ENCODE measurements at regions not wholly inside any gene's neighbourhood (a gene's known extent, or its start where the extent isn't known, plus 50 kb on each side); places are given as distances from the start of the nearest gene placed in this dataset.
"Not testable (repeated sequence)": the region's sequence is repeated elsewhere in the genome, so short reads cannot be mapped to it uniquely, and the experiment has no call there.

- no peak for DNase-seq (ENCODE audit: low spot score)
These were observed 132.7 kb upstream of the EYA4 start for GRCh38 chr6:133108419-133108818.

GRCh38 chr6:133114973-133115372 lies 126.2 kb upstream of the EYA4 start:
- DNase-seq (ENCODE audit: low spot score) = no peak

GRCh38 chr6:133115946-133116345 lies 125.2 kb upstream of the EYA4 start:
- DNase-seq (ENCODE audit: low spot score) = no peak

DNA sequence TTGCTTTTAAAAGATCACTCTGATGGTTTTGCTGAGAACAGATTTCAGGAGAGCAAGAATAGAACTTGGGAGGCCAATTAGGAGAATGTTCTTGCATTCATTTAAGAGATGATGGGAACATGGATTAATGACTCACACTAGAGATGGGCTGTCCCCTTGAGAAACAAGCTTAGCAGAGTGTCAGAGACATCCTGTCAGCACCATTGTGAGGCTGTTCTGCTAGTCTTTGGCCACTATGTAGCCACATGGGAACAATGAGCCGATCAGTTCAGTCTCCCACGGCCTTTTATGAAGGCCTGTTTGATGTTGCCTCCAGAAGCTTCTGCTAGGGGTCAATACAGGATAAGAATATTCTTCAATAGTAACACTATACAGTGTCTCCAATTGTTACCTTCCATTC lies 113.0 kb upstream of the EYA4 start:
- no peak for DNase-seq (ENCODE audit: low spot score)

DNA sequence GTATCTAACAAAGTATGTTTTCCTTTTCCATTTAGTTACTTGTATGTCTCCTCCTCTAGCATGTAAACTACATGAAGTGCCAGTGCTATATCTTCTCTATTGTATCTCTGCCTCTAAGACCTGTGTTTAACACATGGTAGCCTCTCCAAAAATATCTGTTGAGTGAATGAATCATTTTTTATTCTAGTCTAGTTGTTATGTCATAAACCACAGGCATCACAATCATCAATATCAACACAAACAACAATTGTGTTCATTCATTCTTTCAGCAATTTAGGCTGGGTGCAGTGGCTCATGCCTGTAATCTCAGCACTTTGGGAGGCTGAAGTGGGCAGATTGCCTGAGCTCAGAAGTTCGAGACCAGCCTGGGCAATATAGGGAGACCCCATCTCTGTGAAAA lies 111.6 kb upstream of the EYA4 start:
- DNase-seq (ENCODE audit: low spot score) = no peak

DNA sequence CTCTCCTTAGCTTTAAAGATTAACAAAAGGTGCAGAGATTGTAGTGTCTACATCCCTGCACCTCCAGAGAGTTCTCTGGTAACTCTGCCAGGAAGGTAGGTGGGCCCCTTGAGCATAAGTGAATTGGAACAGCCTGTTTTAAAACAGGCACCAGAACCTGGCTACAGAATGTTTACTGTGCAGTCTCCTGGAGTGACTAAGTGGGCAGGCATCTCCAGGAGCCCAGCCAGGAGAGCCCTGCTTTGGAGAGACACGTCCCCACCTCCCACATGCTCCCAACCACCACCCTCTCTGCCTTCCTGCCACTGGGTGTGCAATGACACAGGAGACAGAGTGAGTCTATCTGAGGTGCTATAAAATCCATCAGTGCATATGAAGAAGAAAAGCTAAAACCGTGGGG lies 110.3 kb upstream of the EYA4 start:
- DNase-seq (ENCODE audit: low spot score) = no peak

DNA sequence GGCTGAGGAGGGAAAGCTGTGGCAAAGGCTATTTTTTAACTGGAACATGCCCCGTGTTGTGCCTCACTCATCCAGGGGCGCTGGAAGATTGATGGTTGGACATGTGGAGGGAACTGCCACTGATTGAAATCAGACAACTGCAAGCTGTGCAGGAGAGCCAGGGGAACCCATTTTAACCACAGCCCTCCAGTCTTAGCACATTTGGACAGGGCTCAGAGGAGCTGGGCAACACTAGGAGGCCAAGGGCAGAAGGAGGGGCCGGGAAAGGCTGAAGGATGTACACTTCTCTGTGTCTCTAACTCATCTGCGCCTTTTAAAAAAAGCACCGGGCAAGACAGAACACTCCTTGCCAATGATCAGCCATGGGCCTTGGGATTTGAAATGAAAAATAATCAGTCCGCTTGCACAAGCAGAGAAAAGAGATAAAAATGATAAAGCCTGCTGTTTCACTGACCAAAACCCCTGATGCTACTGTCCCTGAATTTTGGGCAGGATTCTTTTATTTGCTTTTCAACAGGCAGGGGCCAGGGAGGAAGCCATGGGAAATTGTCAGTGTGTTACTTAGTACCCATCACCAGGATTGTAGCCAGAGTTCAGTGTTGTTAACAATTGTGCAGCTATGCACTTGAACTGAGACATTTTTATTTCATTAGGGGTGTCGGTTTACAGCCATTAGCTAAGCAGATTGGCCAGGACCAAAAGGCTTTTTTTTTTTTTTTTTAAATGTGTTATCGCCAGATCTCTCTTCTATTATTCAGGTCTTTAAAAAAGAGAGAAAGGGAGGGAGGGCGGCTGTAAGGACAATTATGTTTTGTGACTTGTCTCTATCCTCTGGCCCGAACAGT lies 109.3 kb upstream of the EYA4 start:
- DNase-seq (ENCODE audit: low spot score) = no peak

GRCh38 chr6:133132466-133132971 lies 108.6 kb upstream of the EYA4 start:
- DNase-seq (ENCODE audit: low spot score) = no peak

DNA sequence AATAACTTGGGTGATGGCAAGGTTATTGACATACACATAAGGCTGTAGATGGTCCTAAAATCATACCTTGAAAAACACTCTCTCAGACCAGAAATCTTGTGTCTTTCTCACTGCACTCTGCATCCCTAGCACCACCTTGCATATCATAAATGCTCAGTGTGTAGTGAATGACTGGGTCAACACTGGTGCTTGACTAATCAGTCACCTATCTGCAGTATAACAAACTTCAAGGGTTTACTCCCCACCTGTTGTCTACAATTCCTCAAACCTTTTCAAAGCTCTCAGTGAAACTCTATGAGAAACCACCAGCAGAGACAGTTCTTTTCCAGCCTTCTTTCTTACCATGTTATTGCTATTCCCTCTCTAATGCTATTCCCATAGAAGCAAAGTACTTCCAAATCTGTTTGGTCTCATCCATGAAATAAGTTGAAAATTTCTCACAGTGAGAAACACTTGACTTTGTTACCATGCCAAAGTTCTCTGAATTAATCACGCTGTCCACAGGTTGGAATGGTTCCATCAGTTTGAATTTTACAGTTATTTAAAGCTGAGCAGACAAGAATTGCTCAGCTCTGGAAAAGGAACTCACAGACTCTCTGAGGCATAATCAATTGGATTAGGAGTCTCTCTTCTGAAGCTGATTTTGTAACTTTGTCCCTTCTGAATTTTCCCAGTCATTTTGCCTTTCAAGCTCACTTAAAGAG lies 104.8 kb upstream of the EYA4 start:
- no peak for DNase-seq (ENCODE audit: low spot score)

- not testable (repeated sequence) for DNase-seq (ENCODE audit: low spot score)
These were observed 93.5 kb upstream of the EYA4 start for GRCh38 chr6:133147470-133148184.

DNA sequence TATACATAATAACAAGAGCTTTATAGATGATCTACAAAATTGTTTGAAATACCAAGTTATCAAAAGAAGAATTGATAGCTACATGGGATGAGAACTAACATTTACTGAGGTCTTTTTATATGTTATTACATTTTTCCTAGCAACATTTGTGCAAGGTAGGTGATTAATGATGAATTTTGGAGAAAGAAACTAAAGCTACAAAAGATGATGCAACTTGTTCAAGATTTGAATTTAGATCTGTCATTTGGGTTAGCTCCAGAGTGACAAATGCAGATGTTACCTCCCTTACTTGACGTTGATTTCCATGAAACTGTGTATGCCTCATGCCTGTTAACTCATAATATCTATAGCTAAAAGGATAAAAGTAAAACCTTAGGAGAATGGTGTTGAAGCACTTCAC lies 84.5 kb upstream of the EYA4 start:
- no peak for DNase-seq (ENCODE audit: low spot score)

DNA sequence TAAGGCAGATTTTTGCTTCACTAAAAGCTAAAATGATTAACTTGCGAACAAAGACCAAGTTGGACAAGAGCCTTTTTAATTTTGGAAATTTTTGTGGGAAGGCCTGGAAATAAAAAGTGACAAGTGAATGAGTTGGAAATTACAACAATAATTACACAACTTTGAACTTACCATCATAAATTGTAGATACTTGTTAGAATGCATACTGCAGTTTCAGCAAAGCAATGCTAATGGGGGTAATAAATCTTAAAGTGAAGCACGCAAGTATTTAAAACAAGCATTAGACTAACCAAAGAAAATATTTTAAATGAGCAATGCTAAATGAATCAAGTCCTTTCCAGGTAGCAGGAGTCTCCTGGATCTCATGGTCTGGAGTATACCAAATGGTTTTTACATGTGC lies 83.2 kb upstream of the EYA4 start:
- no peak for DNase-seq (ENCODE audit: low spot score)

DNA sequence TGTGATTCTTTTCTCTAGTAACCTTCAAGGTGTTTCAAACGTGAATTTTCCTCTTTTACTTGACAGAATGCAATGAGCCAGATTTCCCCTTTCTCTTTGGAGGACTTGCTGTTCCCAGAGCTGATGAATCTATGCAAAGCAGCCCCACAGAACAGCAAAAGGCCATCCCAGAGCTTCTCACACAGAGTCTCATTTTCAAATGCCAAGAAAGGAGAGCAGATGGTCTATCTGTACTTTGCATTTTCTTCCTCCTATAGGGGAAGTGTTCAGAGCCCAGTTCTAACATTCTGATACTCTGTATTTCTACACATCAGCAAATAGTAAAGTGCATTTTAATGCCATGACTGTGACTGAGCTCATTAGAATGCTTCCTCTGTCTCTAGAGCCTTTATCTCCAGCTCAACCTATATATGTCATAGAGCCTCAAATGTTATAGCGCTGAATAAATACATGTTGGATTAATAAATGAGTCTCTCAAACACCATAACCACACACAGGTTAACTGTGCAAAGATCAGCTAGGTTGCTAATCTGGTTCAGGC lies 81.8 kb upstream of the EYA4 start:
- DNase-seq (ENCODE audit: low spot score) = no peak

DNA sequence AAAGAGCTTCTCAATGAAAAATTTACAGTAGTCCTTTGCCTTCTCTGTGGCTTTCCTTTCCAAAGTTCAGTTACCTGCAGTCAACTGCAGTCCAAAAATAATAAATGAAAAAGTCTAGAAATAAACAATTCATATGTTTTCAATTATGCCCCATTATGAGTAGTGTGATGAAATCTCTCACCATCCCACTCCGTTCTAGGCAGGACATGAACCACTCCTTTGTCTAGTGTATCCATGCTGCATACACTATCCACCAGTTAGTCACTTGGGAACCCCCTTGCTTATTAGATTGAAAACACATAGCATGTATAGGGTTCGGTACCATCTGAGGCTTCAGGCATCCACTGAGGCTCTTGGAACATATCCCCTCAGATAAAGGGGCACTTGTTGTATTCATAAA lies 80.6 kb upstream of the EYA4 start:
- DNase-seq (ENCODE audit: low spot score) = no peak

GRCh38 chr6:133165235-133165634 lies 75.9 kb upstream of the EYA4 start:
- DNase-seq (ENCODE audit: low spot score) = no peak

GRCh38 chr6:133166766-133167165 lies 74.4 kb upstream of the EYA4 start:
- no peak for DNase-seq (ENCODE audit: low spot score)

DNA sequence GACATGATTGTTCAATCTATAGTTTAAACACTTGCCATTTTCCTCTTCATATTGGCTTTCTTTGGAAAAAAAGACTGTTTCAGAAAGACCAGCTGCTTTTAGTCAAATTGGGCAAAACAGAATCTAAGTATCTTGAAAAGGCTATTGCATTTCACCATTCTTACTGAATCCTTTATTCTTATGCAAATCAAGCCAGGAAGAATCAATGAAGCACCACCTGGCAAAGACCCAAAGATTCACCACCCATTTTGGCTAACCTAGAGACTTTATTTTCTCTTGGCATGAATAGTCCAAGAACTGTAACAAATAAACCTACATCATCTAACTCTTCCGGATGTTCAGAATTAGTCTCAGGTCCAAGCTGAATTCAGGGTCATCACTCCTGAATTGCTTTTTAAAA lies 71.3 kb upstream of the EYA4 start:
- DNase-seq (ENCODE audit: low spot score) = no peak

GRCh38 chr6:133170602-133171001 lies 70.6 kb upstream of the EYA4 start:
- no peak for DNase-seq (ENCODE audit: low spot score)

DNA sequence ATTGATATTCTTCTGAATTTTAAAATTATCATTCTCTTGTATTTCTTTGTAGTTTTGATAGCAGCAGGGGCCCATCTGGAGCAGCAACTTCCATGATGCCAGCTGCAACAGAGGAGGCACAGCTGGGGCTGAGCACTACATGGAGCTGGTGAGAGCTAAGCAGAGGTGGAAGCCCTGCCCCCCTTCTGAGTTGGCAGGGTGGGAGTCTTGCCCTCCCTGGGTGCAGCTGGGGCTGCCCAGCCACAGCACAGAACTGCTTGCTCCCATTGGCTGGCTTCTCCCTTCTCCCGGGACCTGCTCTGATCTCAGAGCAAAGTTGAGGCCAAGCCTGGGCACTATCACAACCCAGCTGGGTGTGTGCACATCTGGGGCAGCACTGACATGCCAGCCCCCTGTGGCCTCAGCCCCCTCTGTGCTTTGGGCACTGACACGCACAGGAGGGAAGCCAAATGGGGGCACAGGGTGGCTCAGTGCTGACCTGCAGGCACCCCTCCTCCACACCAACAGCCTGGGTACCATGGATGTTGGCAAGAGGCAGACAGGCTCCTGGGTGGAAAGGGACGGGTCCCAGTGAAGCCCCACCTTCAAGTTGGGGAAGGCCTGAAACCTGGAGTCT lies 69.1 kb upstream of the EYA4 start:
- DNase-seq (ENCODE audit: low spot score) = no peak

- no peak for DNase-seq (ENCODE audit: low spot score)
These were observed 67.9 kb upstream of the EYA4 start for GRCh38 chr6:133173276-133173675.

DNA sequence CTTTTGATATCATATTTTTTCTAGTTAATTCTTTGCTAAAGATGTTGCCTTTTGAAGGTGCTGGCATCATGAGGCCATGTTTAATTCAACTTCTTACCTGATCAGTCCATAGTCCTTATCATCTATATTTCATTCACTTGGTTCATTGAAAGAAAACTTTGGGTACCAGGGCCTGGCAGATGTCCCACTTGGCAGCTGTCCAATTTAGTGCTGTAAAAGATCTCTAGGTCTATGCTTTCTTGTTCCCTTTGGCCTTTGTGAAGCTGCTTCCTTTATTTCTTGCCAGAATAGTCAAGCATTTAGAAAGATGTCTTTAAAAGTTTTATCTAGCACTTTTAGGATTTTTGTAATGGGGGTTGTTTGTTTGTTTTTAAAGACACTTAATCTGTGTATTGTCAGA lies 61.7 kb upstream of the EYA4 start:
- no peak for DNase-seq (ENCODE audit: low spot score)

DNA sequence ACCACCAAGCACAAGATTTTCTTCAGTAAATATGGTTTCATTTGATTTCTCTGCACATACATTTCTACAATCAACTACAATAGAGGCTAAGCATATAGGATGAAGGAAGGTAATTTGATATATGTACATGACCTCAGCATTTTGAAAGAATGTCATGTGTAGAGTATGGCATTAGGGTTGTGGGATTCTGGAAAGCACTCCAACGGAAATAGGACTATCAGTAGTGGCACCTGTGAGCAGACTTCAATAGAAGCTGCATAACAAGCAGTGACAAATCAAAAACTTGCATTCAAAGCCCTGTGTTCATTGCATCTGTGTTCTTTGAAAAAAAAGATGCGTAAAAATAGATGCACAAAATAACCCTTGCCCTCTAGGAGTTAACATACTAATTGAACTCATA lies 57.5 kb upstream of the EYA4 start:
- DNase-seq (ENCODE audit: low spot score) = no peak
